ENCODE measurements at regions not wholly inside any gene's neighbourhood (a gene's known extent, or its start where the extent isn't known, plus 50 kb on each side); places are given as distances from the start of the nearest gene placed in this dataset.

DNA sequence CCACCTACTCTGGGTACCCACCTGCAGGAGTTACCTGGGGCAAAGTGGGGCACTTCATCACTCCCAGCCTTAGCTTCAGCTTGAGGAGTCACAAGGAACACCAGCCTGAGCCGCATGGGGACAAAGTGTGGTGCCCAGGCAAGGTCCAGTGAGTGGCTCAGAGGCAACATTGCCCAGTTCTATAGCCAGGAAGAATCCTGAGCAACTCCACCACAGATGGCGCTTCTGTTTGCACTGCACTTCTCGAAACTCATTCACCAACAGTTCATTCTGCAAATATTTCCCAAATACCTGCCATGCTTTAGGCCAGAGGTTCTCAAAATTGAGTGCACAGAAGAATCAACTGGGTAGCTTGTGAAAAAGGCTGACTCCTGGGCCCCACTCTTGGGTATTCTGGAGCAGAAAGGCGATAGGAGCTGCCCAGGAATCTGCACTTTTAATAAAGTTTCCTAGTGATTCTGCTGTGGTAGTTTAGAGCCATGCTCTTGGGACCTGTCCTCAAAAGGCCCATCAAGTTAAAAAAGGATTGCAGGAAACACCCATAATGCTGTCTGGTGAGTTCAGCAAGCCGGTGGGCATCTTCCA, 83.1 kb downstream of the VEGFA start:
- no peak for DNase-seq (ENCODE audit: insufficient read length, low spot score, missing footprints)

DNA sequence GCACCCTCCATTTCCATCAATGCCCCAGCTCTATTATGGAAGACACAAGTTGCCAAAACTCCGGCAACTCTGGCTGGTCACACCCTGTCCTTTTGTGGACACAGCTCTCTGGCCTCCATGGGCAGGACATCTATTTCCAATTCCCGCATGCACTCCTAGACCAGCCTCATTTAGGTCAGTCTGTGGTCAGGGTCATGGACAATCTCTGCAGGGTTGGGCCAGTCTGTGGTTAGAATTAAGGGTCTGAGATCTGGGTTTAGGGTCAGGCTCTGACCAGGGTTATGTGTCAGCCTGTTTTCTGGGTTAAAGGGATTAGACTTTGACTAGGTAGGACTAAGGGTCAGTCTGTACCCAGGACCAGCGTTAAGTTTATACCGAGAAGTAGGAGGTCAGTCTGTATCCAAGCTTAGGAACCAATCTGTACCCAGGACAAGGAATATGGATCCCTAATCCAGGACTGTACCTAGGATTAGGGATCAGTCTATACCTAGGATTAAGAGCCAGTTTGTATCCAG, 82.4 kb downstream of the VEGFA start:
- DNase-seq (ENCODE audit: insufficient read length, low spot score, missing footprints) = no peak
- no peaks in the 10 kb centered on the region for H4K20me1 ChIP-seq (ENCODE audit: insufficient read depth, low read length)
- H2AFZ ChIP-seq (ENCODE audit: low read length) = no peak overlapping the region
- H3K4me3 ChIP-seq (ENCODE audit: insufficient read depth, low read length) = no peak overlapping the region
- H3K4me1 ChIP-seq (ENCODE audit: insufficient read depth, low read length) = peaks cover 21% of the 10 kb centered on the region
- no peak overlapping the region for H3K27ac ChIP-seq (ENCODE audit: low read depth, low read length)
- no peaks in the 10 kb centered on the region for H3K9me3 ChIP-seq (ENCODE audit: low read depth, low read length)
- no peaks in the 10 kb centered on the region for H3K79me2 ChIP-seq (ENCODE audit: insufficient read depth, low read length)
- no peak overlapping the region for H3K4me2 ChIP-seq (ENCODE audit: insufficient read depth, low read length)
- no peaks in the 10 kb centered on the region for H3K27me3 ChIP-seq (ENCODE audit: insufficient read depth, low read length)
- TF ChIP-seq, protein P1, sequence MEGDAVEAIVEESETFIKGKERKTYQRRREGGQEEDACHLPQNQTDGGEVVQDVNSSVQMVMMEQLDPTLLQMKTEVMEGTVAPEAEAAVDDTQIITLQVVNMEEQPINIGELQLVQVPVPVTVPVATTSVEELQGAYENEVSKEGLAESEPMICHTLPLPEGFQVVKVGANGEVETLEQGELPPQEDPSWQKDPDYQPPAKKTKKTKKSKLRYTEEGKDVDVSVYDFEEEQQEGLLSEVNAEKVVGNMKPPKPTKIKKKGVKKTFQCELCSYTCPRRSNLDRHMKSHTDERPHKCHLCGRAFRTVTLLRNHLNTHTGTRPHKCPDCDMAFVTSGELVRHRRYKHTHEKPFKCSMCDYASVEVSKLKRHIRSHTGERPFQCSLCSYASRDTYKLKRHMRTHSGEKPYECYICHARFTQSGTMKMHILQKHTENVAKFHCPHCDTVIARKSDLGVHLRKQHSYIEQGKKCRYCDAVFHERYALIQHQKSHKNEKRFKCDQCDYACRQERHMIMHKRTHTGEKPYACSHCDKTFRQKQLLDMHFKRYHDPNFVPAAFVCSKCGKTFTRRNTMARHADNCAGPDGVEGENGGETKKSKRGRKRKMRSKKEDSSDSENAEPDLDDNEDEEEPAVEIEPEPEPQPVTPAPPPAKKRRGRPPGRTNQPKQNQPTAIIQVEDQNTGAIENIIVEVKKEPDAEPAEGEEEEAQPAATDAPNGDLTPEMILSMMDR (IDR thresholded peaks at IDR 0.05; ENCODE audit: extremely low read depth, low read depth, low read length) = no peak
- no peaks in the 10 kb centered on the region for H3K36me3 ChIP-seq (ENCODE audit: insufficient read depth, low read length)

More for the DNA sequence above, 83.1 kb downstream of the VEGFA start:
- Histone ChIP-seq H3K36me3 (ENCODE audit: insufficient read depth, low read length) (no peaks in the 10 kb centered on the region), H3K4me2 (ENCODE audit: insufficient read depth, low read length) (no peak overlapping the region), H4K20me1 (ENCODE audit: insufficient read depth, low read length) (no peaks in the 10 kb centered on the region), H3K27ac (ENCODE audit: low read depth, low read length) (no peak overlapping the region), H3K4me1 (ENCODE audit: insufficient read depth, low read length) (peaks cover 17% of the 10 kb centered on the region), H3K27me3 (ENCODE audit: insufficient read depth, low read length) (no peaks in the 10 kb centered on the region), H3K79me2 (ENCODE audit: insufficient read depth, low read length) (no peaks in the 10 kb centered on the region), H3K9me3 (ENCODE audit: low read depth, low read length) (no peaks in the 10 kb centered on the region), H2AFZ (ENCODE audit: low read length) (no peak overlapping the region), H3K4me3 (ENCODE audit: insufficient read depth, low read length) (no peak overlapping the region)
- TF ChIP-seq, protein P1 (IDR thresholded peaks at IDR 0.05; ENCODE audit: extremely low read depth, low read depth, low read length) = no peak

DNA sequence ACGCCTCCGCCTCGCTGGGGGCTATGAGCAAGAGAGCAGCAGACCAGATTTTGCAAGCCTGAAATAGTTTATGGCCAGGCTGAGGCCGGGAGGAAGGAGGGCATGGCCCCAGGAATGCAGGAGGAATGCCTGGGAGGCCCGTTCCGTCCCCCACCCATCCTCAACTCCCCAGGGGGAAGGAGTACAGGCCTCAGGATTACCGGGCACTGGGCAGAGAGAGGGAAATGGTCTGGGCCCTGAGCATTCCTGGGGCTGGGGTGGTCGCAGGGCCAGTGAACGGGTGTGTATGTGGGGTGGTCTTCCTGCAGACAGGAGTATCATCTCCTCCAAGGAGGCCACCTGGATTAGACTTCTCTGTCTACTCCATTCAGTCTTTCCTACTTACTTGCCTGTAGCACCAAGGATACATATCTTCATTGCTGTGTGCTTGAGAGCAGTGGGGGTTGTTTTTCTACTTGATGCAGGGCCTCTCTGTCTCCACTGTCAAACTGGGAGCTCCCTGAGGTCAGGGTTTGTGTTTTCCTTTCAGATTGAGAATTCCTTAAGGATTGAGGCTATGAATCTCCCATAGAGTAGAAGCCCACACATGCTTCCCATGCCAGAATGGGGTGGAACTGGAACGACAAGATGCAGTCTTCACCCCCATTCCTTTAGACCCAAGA, 81.3 kb downstream of the VEGFA start:
- DNase-seq (ENCODE audit: insufficient read length, low spot score, missing footprints) = peak; percentile 94
- peak overlapping the region; percentile 63 for H3K27ac ChIP-seq (ENCODE audit: low read depth, low read length)

More for the DNA sequence above, 81.3 kb downstream of the VEGFA start:
- Histone ChIP-seq H3K79me2 (ENCODE audit: insufficient read depth, low read length) (no peaks in the 10 kb centered on the region), H3K4me3 (ENCODE audit: insufficient read depth, low read length) (peak overlapping the region; percentile 37), H3K4me2 (ENCODE audit: insufficient read depth, low read length) (peak overlapping the region; percentile 65), H4K20me1 (ENCODE audit: insufficient read depth, low read length) (no peaks in the 10 kb centered on the region), H3K4me1 (ENCODE audit: insufficient read depth, low read length) (peaks cover 21% of the 10 kb centered on the region), H2AFZ (ENCODE audit: low read length) (no peak overlapping the region), H3K9me3 (ENCODE audit: low read depth, low read length) (no peaks in the 10 kb centered on the region), H3K27me3 (ENCODE audit: insufficient read depth, low read length) (no peaks in the 10 kb centered on the region), H3K36me3 (ENCODE audit: insufficient read depth, low read length) (no peaks in the 10 kb centered on the region)
- TF ChIP-seq, protein P1 (IDR thresholded peaks at IDR 0.05; ENCODE audit: extremely low read depth, low read depth, low read length) = no peak

Data from osteoblast (primary cell).